Gastrocnemius medialis (tissue), 4 donors: ENCODE measurements at regions not wholly inside any gene's neighbourhood (a gene's known extent, or its start where the extent isn't known, plus 50 kb on each side); places are given as distances from the start of the nearest gene placed in this dataset.

ENCODE experiments used
- POLR2A ChIP-seq, 2 donors: fragments of 450-650 bp; IDR thresholded peaks; one replicate each; pipeline ENCODE4 v1.6.1; 2017; ENCODE audit warnings: antibody characterized with exemption in 2 of 2, mild to moderate bottlenecking in 2 of 2, moderate library complexity in 2 of 2
- TF ChIP-seq, protein P1 (sequence below), 5 experiments: fragments of 450-650 bp in 3 of 5; fragments of 200-600 bp in 2 of 5; sonication (generic) in 2 of 5; IDR thresholded peaks in 4 of 5; conservative IDR thresholded peaks in 1 of 5; 1 replicate in 4 of 5; 2 replicates in 1 of 5; pipeline ENCODE4 v1.5.1; 2016 to 2019; ENCODE audit warnings: antibody characterized with exemption in 5 of 5, mild to moderate bottlenecking in 3 of 5, moderate library complexity in 3 of 5

DNA sequence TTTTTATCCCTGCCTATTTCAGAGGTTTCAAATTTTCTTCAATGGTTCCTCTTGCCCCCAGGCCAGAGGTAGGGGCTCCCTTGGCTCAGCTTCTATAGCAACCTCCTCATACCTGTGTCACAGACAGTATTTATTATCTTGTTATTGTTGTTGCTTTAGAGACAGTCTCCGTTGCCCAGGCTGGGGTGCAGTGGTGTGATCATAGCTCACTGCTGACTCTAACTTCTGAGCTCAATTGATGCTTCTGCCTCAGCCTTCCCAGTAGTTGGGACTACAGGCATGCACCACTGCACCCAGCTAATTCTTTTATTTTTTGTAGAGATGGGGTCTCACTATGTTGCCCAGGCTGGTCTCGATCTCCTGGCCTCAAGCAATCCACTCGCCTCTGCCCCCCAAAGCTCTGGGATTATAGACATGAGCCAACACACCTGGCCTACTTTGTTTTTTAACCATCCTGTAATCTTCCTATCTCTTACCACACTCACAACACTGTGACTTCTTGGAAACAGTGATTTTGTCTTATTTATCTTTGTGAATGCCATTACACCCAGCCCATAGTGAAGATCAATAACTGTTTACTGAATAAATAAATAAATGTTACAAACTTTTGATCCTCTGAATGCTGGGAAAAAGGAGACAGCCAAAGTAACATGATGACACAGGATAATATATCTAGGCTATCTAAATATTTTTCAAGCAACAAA lies 95.9 kb downstream of the PHLDA1 start:
- TF ChIP-seq, protein P1, sequence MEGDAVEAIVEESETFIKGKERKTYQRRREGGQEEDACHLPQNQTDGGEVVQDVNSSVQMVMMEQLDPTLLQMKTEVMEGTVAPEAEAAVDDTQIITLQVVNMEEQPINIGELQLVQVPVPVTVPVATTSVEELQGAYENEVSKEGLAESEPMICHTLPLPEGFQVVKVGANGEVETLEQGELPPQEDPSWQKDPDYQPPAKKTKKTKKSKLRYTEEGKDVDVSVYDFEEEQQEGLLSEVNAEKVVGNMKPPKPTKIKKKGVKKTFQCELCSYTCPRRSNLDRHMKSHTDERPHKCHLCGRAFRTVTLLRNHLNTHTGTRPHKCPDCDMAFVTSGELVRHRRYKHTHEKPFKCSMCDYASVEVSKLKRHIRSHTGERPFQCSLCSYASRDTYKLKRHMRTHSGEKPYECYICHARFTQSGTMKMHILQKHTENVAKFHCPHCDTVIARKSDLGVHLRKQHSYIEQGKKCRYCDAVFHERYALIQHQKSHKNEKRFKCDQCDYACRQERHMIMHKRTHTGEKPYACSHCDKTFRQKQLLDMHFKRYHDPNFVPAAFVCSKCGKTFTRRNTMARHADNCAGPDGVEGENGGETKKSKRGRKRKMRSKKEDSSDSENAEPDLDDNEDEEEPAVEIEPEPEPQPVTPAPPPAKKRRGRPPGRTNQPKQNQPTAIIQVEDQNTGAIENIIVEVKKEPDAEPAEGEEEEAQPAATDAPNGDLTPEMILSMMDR (IDR thresholded peaks at IDR 0.05 in 4 of 5, conservative IDR thresholded peaks at IDR 0.05 in 1 of 5): no peak
- no peak for TF ChIP-seq POLR2A (IDR thresholded peaks at IDR 0.05)
